Gastroesophageal sphincter (tissue), 3 donors: ENCODE measurements at regions not wholly inside any gene's neighbourhood (a gene's known extent, or its start where the extent isn't known, plus 50 kb on each side); places are given as distances from the start of the nearest gene placed in this dataset.

ENCODE experiments used
- CTCF ChIP-seq, 4 experiments: fragments of 200-600 bp in 2 of 4; fragments of 450-650 bp in 2 of 4; sonication (generic) in 1 of 4; IDR thresholded peaks; one replicate each; pipeline ENCODE4 v1.5.1; 2017 to 2019; ENCODE audit warnings: antibody characterized with exemption in 4 of 4, mild to moderate bottlenecking in 2 of 4, moderate library complexity in 2 of 4
- POLR2AphosphoS5 ChIP-seq: sonication (generic); formaldehyde crosslinking; IDR thresholded peaks from one replicate; pipeline ENCODE4 v1.6.1; 2017; ENCODE audit warnings: antibody characterized with exemption

GRCh38 chr15:96273317-96274086 lies 57.0 kb upstream of the NR2F2 start:
- TF ChIP-seq CTCF (IDR thresholded peaks at IDR 0.05) = no peak
- no peak for TF ChIP-seq POLR2AphosphoS5
